K562 (cell line): ENCODE measurements at regions not wholly inside any gene's neighbourhood (a gene's known extent, or its start where the extent isn't known, plus 50 kb on each side); places are given as distances from the start of the nearest gene placed in this dataset.

ENCODE experiments used
- ATAC-seq: fragments of 200-7000 bp; cut with Tn5 transposase; 3 replicates; pipeline ENCODE4 v1.9.1; 2020; ENCODE audit warnings: moderate library complexity
- BruUV-seq: library from RNA; stranded (reverse); fragments of 400-500 nt; replicated peaks from 2 replicates; lab custom pipeline; 2021; lab: Mats Ljungman, UMichigan
- CTCF ChIA-PET: fragments of 300-600 bp; formaldehyde crosslinking; extraction: SDS; loops from one replicate; lab custom pipeline; 2021; ENCODE audit warnings: low intra/inter-chr PET ratio; lab: Yijun Ruan, JAX
- POLR2A ChIA-PET: fragments of 300-600, 350-650 bp; sonication (Branson Sonifier 250); formaldehyde crosslinking; extraction: SDS; loops from one replicate; lab custom pipeline; 2021; ENCODE audit warnings: antibody characterized with exemption, inconsistent platforms; lab: Yijun Ruan, JAX
- DNase-seq, 4 experiments: peaks; one replicate each; pipeline versions ENCODE4 v3.0.0 to v3.0.0-alpha.2; 2011 to 2018; ENCODE audit warnings: low spot score in 3 of 4, mixed read lengths in 3 of 4; ENCODE audit errors: extremely low read depth in 1 of 4
- FAIRE-seq: peaks from 2 replicates; lab custom pipeline; 2011; peaks lifted over from hg19 to GRCh38; lab: Jason Lieb, UNC
- H2AFZ ChIP-seq: 2 replicates; pipeline ENCODE4 v1.6.0; 2011; ENCODE audit warnings: low read depth, low read length, control low read depth, inconsistent platforms
- H3K27ac ChIP-seq: fragments of 200-600 bp; 3 replicates; pipeline ENCODE4 v1.8.0; 2011; ENCODE audit warnings: low read depth, mild to moderate bottlenecking, control low read depth, inconsistent platforms, low read length, moderate library complexity, mixed read lengths; ENCODE audit errors: extremely low read depth
- H3K27me3 ChIP-seq, 2 experiments: fragments of 300-600 bp in 1 of 2; 2 replicates in 1 of 2; 3 replicates in 1 of 2; pipeline versions ENCODE4 v1.6.0 to v1.8.0; 2011; ENCODE audit warnings: inconsistent platforms in 2 of 2, low read length in 2 of 2, mild to moderate bottlenecking in 1 of 2, mixed read lengths in 1 of 2, moderate library complexity in 1 of 2; ENCODE audit not compliant: control insufficient read depth in 2 of 2, insufficient read depth in 2 of 2
- H3K36me3 ChIP-seq: fragments of 300-600 bp; 3 replicates; pipeline ENCODE4 v1.8.0; 2011; ENCODE audit warnings: mild to moderate bottlenecking, low read length, inconsistent platforms; ENCODE audit not compliant: control insufficient read depth, insufficient read depth
- H3K4me1 ChIP-seq, 2 experiments: fragments of 200-600 bp in 1 of 2; replicated peaks in 1 of 2; 2 replicates in 1 of 2; 3 replicates in 1 of 2; pipeline versions ENCODE4 v1.5.1 to v1.8.0; 2011; ENCODE audit warnings: inconsistent platforms in 2 of 2, low read length in 2 of 2, mild to moderate bottlenecking in 1 of 2, mixed read lengths in 1 of 2, moderate library complexity in 1 of 2; ENCODE audit not compliant: control insufficient read depth in 2 of 2, insufficient read depth in 2 of 2
- H3K4me2 ChIP-seq: 2 replicates; pipeline ENCODE4 v1.6.1; 2011; ENCODE audit warnings: low read length, control low read depth, inconsistent platforms, mixed read lengths; ENCODE audit not compliant: insufficient read depth
- H3K4me3 ChIP-seq: fragments of 200-600 bp; sonication (generic), shearing (Covaris generic); 2 replicates; pipeline ENCODE4 v1.5.1; 2016; ENCODE audit warnings: control low read depth, inconsistent platforms
- H3K79me2 ChIP-seq: fragments of 200-600 bp; 3 replicates; pipeline ENCODE4 v1.8.0; 2011; ENCODE audit warnings: low read length, inconsistent platforms; ENCODE audit not compliant: control insufficient read depth, insufficient read depth
- H3K9ac ChIP-seq, 2 experiments: 2 replicates each; pipeline versions ENCODE4 v1.6.0 to v1.6.1; 2011; ENCODE audit warnings: low read depth in 2 of 2, low read length in 2 of 2, control low read depth in 1 of 2, inconsistent platforms in 1 of 2, mild to moderate bottlenecking in 1 of 2, mixed read lengths in 1 of 2; ENCODE audit not compliant: insufficient read depth in 1 of 2
- H3K9me1 ChIP-seq: one replicate; pipeline ENCODE4 v1.6.0; 2011; ENCODE audit warnings: inconsistent platforms, mild to moderate bottlenecking, low read length, moderate library complexity; ENCODE audit not compliant: control insufficient read depth, insufficient read depth
- H3K9me3 ChIP-seq: replicated peaks from 2 replicates; pipeline ENCODE4 v1.5.1; 2011; ENCODE audit warnings: low read depth, low read length, inconsistent platforms; ENCODE audit not compliant: control insufficient read depth, insufficient read depth
- H4K20me1 ChIP-seq: replicated peaks from 2 replicates; pipeline ENCODE4 v1.6.1; 2011; ENCODE audit warnings: low read length, inconsistent platforms, mixed read lengths; ENCODE audit not compliant: control insufficient read depth, insufficient read depth
- BRF1 ChIP-seq: IDR thresholded peaks from 3 replicates; pipeline ENCODE4 v1.6.1; 2011; ENCODE audit warnings: borderline replicate concordance, mild to moderate bottlenecking; ENCODE audit not compliant: insufficient read length; ENCODE audit errors: extremely low read depth
- C11orf30 ChIP-seq: fragments of 450-650 bp; IDR thresholded peaks from 2 replicates; pipeline ENCODE4 v1.6.1; 2016; ENCODE audit warnings: low read depth, mild to moderate bottlenecking
- CBFA2T2 ChIP-seq: fragments of 450-650 bp; conservative IDR thresholded peaks from 2 replicates; pipeline ENCODE4 v1.6.1; 2017; ENCODE audit warnings: mild to moderate bottlenecking
- HNRNPK ChIP-seq: fragments of 200-400 bp; formaldehyde crosslinking; IDR thresholded peaks from one replicate; pipeline ENCODE4 v1.6.1; 2018; ENCODE audit warnings: mild to moderate bottlenecking, low read depth, low read length; ENCODE audit not compliant: poor library complexity, severe bottlenecking
- IRF2 ChIP-seq: sonication (generic); formaldehyde crosslinking; IDR thresholded peaks from 2 replicates; pipeline ENCODE4 v1.8.1; 2022; ENCODE audit warnings: mild to moderate bottlenecking, missing genetic modification reagents
- MEIS2 ChIP-seq: fragments of 450-650 bp; IDR thresholded peaks from 2 replicates; pipeline ENCODE4 v1.6.1; 2014; ENCODE audit warnings: mild to moderate bottlenecking; ENCODE audit not compliant: partially characterized antibody
- MTA2 ChIP-seq: fragments of 450-650 bp; IDR thresholded peaks from 2 replicates; pipeline ENCODE4 v1.6.1; 2016; ENCODE audit warnings: low read depth
- NR3C1 ChIP-seq: sonication (generic); formaldehyde crosslinking; IDR thresholded peaks from 2 replicates; pipeline ENCODE4 v1.8.1; 2022; ENCODE audit warnings: missing genetic modification reagents
- POLR2H ChIP-seq: IDR thresholded peaks from 2 replicates; pipeline ENCODE4 v1.6.1; 2016; ENCODE audit warnings: missing genetic modification characterization, low read depth, mild to moderate bottlenecking, control low read depth, missing compliant biosample characterization, moderate library complexity
- PRMT5 ChIP-seq: sonication (generic); formaldehyde crosslinking; IDR thresholded peaks from 2 replicates; pipeline ENCODE4 v1.5.0; 2020; ENCODE audit warnings: missing genetic modification reagents
- RBM22 ChIP-seq: fragments of 200-400 bp; formaldehyde crosslinking; IDR thresholded peaks from 2 replicates; pipeline ENCODE4 v1.6.1; 2018; ENCODE audit warnings: low read length, low read depth; ENCODE audit not compliant: poor library complexity, severe bottlenecking
- SMARCE1 ChIP-seq: fragments of 450-650 bp; IDR thresholded peaks from 2 replicates; pipeline ENCODE4 v1.7.1; 2016; ENCODE audit warnings: mild to moderate bottlenecking
- TAL1 ChIP-seq: fragments of 450-650 bp; IDR thresholded peaks from 2 replicates; pipeline ENCODE4 v1.6.1; 2016; ENCODE audit warnings: mild to moderate bottlenecking
- THRB ChIP-seq: fragments of 450-650 bp; formaldehyde crosslinking; conservative IDR thresholded peaks from 2 replicates; pipeline ENCODE4 v1.4.0; 2022; ENCODE audit warnings: mild to moderate bottlenecking, missing genetic modification characterization
- YBX1 ChIP-seq: fragments of 450-650 bp; IDR thresholded peaks from 2 replicates; pipeline ENCODE4 v1.7.1; 2016; ENCODE audit warnings: mild to moderate bottlenecking
- ZBTB7A ChIP-seq: IDR thresholded peaks from 2 replicates; pipeline ENCODE4 v1.6.1; 2011; ENCODE audit warnings: low read depth, mild to moderate bottlenecking, low read length, moderate library complexity, borderline replicate concordance; ENCODE audit not compliant: control insufficient read depth
- ZNF143 ChIP-seq: sonication (generic); formaldehyde crosslinking; IDR thresholded peaks from 2 replicates; pipeline ENCODE4 v1.9.0; 2022; ENCODE audit warnings: mild to moderate bottlenecking, missing genetic modification reagents
- ZNF224 ChIP-seq: sonication (generic); formaldehyde crosslinking; IDR thresholded peaks from 2 replicates; pipeline ENCODE4 v1.8.0; 2022; ENCODE audit warnings: mild to moderate bottlenecking, missing genetic modification reagents
- ZNF436 ChIP-seq: fragments of 250-450, 450-650 bp; sonication (Bioruptor Pico); formaldehyde crosslinking; IDR thresholded peaks from 2 replicates; pipeline ENCODE4 v1.7.0; 2020; ENCODE audit warnings: mild to moderate bottlenecking
- ZNF695 ChIP-seq: fragments of 450-650 bp; formaldehyde crosslinking; IDR thresholded peaks from 2 replicates; pipeline ENCODE4 v1.4.0; 2020; ENCODE audit warnings: mild to moderate bottlenecking, moderate library complexity
- in situ Hi-C: fragments of 300-500 bp; cut with MboI; formaldehyde crosslinking; loops from 4 replicates; pipeline ENCODE4 v1.15.0; 2018; ENCODE audit warnings: inconsistent platforms, mixed read lengths
- intact Hi-C: fragments of 100-400 bp; cut with micrococcal nuclease; formaldehyde crosslinking; loops from 2 replicates; pipeline ENCODE4 v1.14.2; 2022

- FAIRE-seq, result no peak
- H3K9me3 ChIP-seq, result no peaks in the 10 kb centered on the region
- intact Hi-C loops, result no loop called here
- no peak overlapping the region for H3K27ac ChIP-seq
- no peaks in the 10 kb centered on the region for H4K20me1 ChIP-seq
- H3K4me3 ChIP-seq, result no peak overlapping the region
- no peaks in the 10 kb centered on the region for H3K9me1 ChIP-seq
- no peak overlapping the region for H2AFZ ChIP-seq
- no peak for DNase-seq
- no peak for ATAC-seq
- no peak for TF ChIP-seq ZNF143 (CRISPR knock-in tag)
- TF ChIP-seq ZBTB7A, result no peak
- TF ChIP-seq RBM22, result no peak
- TF ChIP-seq NR3C1 (CRISPR knock-in tag), result no peak
- TF ChIP-seq MTA2, result no peak
- no peak for TF ChIP-seq ZNF436 (CRISPR knock-in tag)
- TF ChIP-seq POLR2H, result no peak
- TF ChIP-seq MEIS2, result no peak
- no peak for TF ChIP-seq CBFA2T2
- no peak for TF ChIP-seq BRF1
- no peak for TF ChIP-seq TAL1
- no peak for TF ChIP-seq IRF2 (CRISPR knock-in tag)
- no peak for TF ChIP-seq ZNF224 (CRISPR knock-in tag)
- no peak for TF ChIP-seq HNRNPK
- no peak for TF ChIP-seq SMARCE1
- no peak for TF ChIP-seq ZNF695 (CRISPR knock-in tag)
- no peak for TF ChIP-seq THRB (CRISPR knock-in tag)
- TF ChIP-seq C11orf30, result no peak
- TF ChIP-seq PRMT5, result no peak
- TF ChIP-seq YBX1, result no peak
- no TSS peak for BruUV-seq
- no peaks in the 10 kb centered on the region for H3K36me3 ChIP-seq
- ChIA-PET CTCF (no interaction called here), POLR2A (no interaction called here)
- no peaks in the 10 kb centered on the region for H3K79me2 ChIP-seq
- no peak overlapping the region for H3K9ac ChIP-seq
- in situ Hi-C loops, result no loop called here
- peaks cover 0 to 7% of the 10 kb centered on the region in 2 experiments; a peak in 3 of 5 replicates for H3K27me3 ChIP-seq
- no peaks in the 10 kb centered on the region; a peak in 1 of 5 replicates for H3K4me1 ChIP-seq
- H3K4me2 ChIP-seq, result no peak overlapping the region
Measured at GRCh38 chr3:188001926-188002325, 152.0 kb upstream of the LPP start.
